ENCODE measurements at regions not wholly inside any gene's neighbourhood (a gene's known extent, or its start where the extent isn't known, plus 50 kb on each side); places are given as distances from the start of the nearest gene placed in this dataset.

DNA sequence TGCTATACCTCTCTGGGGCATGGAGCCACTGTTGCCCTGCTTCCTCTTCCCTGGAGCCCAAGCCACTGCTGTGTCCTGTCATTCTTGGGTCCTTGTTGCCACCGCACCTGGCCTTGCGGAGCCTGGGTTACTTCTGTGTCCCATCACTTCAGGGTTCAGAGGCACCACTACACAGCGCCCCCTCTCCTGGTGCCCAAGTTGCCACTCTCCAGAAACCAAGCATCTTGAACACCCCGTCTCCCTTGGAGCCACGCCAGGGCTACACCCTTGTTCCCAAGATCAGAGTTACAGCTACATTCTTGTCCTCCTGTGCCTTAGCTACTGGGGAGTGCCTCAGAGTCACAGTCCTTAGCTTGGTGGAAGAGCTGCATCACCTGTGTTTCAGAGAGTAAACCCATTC is 147.2 kb upstream of the CD180 start:
- no peak for TF ChIP-seq POLR2A (IDR thresholded peaks at IDR 0.05)
- TF ChIP-seq, protein P1, sequence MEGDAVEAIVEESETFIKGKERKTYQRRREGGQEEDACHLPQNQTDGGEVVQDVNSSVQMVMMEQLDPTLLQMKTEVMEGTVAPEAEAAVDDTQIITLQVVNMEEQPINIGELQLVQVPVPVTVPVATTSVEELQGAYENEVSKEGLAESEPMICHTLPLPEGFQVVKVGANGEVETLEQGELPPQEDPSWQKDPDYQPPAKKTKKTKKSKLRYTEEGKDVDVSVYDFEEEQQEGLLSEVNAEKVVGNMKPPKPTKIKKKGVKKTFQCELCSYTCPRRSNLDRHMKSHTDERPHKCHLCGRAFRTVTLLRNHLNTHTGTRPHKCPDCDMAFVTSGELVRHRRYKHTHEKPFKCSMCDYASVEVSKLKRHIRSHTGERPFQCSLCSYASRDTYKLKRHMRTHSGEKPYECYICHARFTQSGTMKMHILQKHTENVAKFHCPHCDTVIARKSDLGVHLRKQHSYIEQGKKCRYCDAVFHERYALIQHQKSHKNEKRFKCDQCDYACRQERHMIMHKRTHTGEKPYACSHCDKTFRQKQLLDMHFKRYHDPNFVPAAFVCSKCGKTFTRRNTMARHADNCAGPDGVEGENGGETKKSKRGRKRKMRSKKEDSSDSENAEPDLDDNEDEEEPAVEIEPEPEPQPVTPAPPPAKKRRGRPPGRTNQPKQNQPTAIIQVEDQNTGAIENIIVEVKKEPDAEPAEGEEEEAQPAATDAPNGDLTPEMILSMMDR (IDR thresholded peaks at IDR 0.05): no peak
